NB4 (cell line): ENCODE measurements at regions not wholly inside any gene's neighbourhood (a gene's known extent, or its start where the extent isn't known, plus 50 kb on each side); places are given as distances from the start of the nearest gene placed in this dataset.

ENCODE experiments used
- CTCF ChIP-seq: IDR thresholded peaks from one replicate; pipeline ENCODE4 v1.5.1; 2012; ENCODE audit warnings: low read depth, low read length
- MAX ChIP-seq: IDR thresholded peaks from 2 replicates; pipeline ENCODE4 v1.6.1; 2011; ENCODE audit warnings: low read depth, low read length
- MYC ChIP-seq: IDR thresholded peaks from 2 replicates; pipeline ENCODE4 v1.6.1; 2011; ENCODE audit warnings: low read depth, low read length
- POLR2A ChIP-seq: IDR thresholded peaks from 2 replicates; pipeline ENCODE4 v1.6.1; 2011; ENCODE audit warnings: mild to moderate bottlenecking; ENCODE audit not compliant: insufficient read length; ENCODE audit errors: extremely low read depth

GRCh38 chr3:144477593-144477992 is 506.0 kb downstream of the DIPK2A start:
- TF ChIP-seq CTCF = no peak
- TF ChIP-seq POLR2A = no peak
- TF ChIP-seq MYC = no peak
- no peak for TF ChIP-seq MAX
